ENCODE measurements at regions not wholly inside any gene's neighbourhood (a gene's known extent, or its start where the extent isn't known, plus 50 kb on each side); places are given as distances from the start of the nearest gene placed in this dataset.

DNA sequence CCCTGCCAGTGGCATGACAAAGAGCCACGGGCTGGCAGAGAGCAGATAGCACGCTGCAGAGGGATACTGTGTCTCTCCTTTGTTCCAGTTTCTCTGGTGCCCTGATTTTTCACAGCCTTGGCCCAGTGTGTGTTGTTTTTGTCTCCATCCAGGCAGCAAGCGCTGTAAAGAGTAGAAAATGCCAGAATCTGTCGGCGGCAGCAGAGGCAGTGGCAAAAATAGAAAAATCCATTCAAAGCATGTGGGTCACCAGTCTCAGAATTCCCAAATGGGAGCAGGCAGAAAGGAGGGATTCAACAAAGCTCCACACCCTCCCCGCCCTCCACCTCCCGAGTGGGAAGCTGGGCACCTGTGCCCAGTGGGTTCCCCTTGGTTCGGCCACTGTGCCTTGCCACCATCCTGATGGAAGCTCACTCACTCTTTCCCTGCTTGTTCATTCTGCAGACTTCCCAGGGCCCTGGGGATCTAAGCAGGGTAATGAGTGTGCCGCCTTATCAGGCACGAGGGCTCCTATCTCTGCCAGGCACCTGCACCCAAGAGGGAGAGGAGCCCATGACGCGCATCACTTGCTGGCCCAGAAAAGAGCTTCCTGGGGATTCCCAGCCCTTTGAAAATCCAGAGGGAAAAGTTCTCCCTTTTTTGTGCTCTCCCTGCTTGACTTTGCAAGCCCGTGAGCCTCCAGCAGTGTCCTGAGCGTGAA, 416.9 kb downstream of the IRS2 start:
- no peak for DNase-seq (ENCODE audit: low read depth)
- TF ChIP-seq, protein P1, sequence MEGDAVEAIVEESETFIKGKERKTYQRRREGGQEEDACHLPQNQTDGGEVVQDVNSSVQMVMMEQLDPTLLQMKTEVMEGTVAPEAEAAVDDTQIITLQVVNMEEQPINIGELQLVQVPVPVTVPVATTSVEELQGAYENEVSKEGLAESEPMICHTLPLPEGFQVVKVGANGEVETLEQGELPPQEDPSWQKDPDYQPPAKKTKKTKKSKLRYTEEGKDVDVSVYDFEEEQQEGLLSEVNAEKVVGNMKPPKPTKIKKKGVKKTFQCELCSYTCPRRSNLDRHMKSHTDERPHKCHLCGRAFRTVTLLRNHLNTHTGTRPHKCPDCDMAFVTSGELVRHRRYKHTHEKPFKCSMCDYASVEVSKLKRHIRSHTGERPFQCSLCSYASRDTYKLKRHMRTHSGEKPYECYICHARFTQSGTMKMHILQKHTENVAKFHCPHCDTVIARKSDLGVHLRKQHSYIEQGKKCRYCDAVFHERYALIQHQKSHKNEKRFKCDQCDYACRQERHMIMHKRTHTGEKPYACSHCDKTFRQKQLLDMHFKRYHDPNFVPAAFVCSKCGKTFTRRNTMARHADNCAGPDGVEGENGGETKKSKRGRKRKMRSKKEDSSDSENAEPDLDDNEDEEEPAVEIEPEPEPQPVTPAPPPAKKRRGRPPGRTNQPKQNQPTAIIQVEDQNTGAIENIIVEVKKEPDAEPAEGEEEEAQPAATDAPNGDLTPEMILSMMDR (IDR thresholded peaks at IDR 0.05; ENCODE audit: insufficient read depth, low read depth, low read length, missing control alignments): no peak
- H3K4me3 ChIP-seq (ENCODE audit: low read depth, low read length): no peak overlapping the region

DNA sequence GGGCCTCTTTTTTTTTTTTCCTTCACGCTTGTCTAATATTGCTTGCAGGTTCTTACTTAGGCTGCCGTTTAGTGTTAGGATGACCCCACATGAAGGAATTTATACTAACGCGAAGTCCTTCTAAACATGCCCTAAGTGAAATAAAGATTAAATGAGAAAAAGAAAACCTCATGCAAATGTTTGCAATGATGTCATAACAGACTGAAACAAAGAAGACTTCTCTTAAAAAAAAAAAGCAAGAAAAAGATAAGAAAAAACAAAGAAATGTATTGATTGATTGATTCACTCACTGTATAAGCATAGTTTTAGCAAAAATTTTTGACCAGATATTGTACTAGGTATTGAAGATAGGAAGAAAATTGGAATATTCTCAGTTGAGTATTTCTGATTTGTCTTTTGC, 418.2 kb downstream of the IRS2 start:
- TF ChIP-seq, protein P1 (IDR thresholded peaks at IDR 0.05; ENCODE audit: insufficient read depth, low read depth, low read length, missing control alignments): no peak

DNA sequence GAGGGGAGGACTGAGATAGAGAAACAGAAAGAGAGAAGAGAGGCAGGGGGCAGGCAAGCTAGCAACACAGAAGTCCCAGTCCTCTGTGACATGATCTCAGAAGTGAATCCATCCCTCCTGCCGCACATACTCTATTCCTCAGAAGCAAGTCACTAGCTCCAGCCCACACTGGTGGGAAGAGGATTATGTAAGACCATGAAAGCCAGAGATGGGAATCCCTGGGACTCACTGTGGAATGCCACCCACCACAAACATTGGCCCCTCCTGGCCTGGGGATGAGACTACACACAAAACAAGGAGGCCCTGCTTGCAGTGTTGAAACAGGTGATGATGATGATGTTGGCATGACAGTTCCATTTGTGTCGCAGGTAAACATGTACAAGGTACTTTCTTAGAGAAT, 419.9 kb downstream of the IRS2 start:
- no peak for DNase-seq (ENCODE audit: low read depth)
- TF ChIP-seq, protein P1 (IDR thresholded peaks at IDR 0.05; ENCODE audit: insufficient read depth, low read depth, low read length, missing control alignments): no peak
- H3K4me3 ChIP-seq (ENCODE audit: low read depth, low read length): no peak overlapping the region

More for the DNA sequence above, 418.2 kb downstream of the IRS2 start:
- no peak for DNase-seq (ENCODE audit: low read depth)
- no peak overlapping the region for H3K4me3 ChIP-seq (ENCODE audit: low read depth, low read length)

DNA sequence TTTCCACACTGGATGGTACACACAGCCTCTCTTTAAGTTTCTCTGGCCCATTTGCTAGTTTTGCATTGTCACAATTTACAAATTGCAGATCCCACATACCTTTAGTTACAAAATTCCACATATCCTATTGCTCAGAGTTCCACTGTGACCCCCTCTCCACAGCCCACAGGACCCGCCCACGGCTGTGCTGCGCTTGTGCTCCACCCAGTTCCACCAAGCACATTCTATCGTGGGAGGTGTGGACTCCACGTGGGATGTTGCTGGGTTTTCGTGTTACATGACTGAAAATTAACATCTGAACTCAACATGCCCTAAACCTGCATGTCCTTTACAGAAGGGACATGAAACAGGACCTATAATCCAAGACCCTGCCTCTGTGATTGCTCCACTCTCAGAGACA, 423.0 kb downstream of the IRS2 start:
- TF ChIP-seq, protein P1 (IDR thresholded peaks at IDR 0.05; ENCODE audit: insufficient read depth, low read depth, low read length, missing control alignments): no peak
- DNase-seq (ENCODE audit: low read depth): no peak
- no peak overlapping the region for H3K4me3 ChIP-seq (ENCODE audit: low read depth, low read length)

DNA sequence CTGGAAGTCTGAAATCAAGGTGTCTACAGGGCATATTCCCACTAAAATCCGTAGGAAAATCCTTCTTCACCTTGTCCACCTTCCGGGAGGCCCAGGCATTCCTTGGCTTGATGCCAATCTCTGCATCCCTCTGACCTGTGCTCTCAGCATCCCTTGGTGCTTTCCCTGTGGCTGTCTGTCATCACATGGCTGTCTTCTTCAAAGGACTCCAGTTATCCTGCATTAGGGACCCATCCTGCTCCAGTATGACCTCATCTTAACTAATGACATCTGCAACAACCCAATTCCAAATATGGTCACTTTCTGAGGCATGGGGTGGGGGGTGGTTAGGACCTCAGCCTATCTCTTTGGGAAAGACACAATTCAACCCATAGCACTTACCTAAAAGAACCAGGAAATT, 423.8 kb downstream of the IRS2 start:
- DNase-seq (ENCODE audit: low read depth): no peak
- H3K4me3 ChIP-seq (ENCODE audit: low read depth, low read length): no peak overlapping the region
- TF ChIP-seq, protein P1 (IDR thresholded peaks at IDR 0.05; ENCODE audit: insufficient read depth, low read depth, low read length, missing control alignments): no peak

DNA sequence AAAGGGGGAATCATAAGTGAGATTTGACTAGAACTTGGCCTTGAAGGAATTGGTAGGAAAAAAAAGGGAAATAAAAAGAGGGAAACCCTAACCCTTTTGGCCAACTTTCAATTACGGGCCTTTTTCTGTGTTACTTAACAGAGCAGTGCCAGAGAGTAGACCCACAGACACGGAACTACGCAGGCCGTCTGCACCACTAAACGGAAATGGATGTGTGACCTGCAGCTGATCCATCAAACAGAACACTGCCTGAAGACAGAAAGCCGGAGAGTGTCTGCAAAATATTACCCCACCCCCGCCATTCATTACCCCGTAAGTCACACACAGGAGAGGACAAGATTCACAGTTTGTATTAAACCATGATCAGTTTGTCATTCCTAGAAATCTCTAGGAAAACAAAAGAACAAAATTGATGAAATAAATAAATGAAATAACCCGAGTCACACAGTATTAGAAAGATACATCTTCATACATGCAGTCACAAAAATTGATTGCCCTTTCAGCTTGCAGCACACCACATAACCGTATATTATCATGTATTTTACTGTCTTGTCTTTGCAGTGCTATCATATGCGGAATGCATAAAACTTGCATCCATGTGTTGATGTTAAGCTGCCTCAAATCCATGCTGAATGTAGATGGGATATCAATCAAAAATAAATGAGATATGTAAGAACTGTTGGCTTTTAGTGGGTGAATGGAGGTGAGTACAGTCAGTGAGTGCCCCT, 424.7 kb downstream of the IRS2 start:
- no peak overlapping the region for H3K4me3 ChIP-seq (ENCODE audit: low read depth, low read length)
- DNase-seq (ENCODE audit: low read depth): no peak
- TF ChIP-seq, protein P1 (IDR thresholded peaks at IDR 0.05; ENCODE audit: insufficient read depth, low read depth, low read length, missing control alignments): no peak

Measured in GM12865 (cell line).